ENCODE measurements at regions not wholly inside any gene's neighbourhood (a gene's known extent, or its start where the extent isn't known, plus 50 kb on each side); places are given as distances from the start of the nearest gene placed in this dataset.
"Not testable (repeated sequence)": the region's sequence is repeated elsewhere in the genome, so short reads cannot be mapped to it uniquely, and the experiment has no call there.

GRCh38 chr1:146853147-146853546 lies 85.0 kb upstream of the NBPF12 start:
- not testable (repeated sequence) for TF ChIP-seq CTCF, POLR2A (IDR thresholded peaks at IDR 0.05)

Measured in breast epithelium (tissue), 3 donors.